Epidermal melanocyte (primary cell): ENCODE measurements at regions not wholly inside any gene's neighbourhood (a gene's known extent, or its start where the extent isn't known, plus 50 kb on each side); places are given as distances from the start of the nearest gene placed in this dataset.

Experiments used
- DNase-seq: peaks from one replicate; pipeline ENCODE4 v3.0.0; 2011; ENCODE audit warnings: low spot score; ENCODE audit not compliant: insufficient read length

DNA sequence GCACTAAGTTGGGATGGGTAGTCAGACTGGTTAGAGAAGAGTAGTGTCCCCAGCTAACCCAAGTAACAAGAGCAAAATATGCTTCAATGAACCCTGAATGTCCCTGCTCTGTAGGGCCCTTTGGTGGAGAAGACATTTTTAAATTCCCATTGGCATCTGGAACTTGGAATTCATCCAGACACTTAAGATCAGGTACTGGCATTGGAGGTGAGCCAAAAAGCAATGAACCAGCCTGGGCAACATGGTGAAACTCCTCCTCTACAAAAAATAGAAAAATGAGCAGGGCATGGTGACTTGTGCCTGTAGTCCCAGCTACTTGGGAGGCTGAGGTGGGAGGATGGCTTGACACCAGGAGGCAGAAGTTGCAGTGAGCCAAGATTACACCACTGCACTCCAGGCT is 58.9 kb upstream of the ZNF618 start:
- DNase-seq: no peak

GRCh38 chr9:113818391-113818790 is 57.7 kb upstream of the ZNF618 start:
- no peak for DNase-seq

DNA sequence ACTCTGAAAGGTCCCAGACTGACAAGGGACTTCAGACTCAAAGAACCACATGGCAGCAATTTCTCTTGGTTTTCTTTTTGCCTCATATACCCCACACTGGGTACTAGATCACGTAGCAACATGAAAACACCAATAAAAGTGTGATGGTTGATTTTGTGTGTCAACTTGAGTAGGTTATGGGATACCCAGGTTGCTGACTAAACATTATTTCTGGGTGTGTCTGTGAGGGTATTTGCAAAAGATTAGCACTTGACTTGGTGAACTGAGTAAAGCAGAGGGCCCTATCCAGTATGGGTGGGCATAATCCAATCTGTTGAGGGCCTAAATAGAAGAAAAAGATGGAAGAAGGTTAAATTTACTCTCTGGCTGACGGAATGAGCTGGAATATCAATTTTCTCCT is 53.8 kb upstream of the ZNF618 start:
- DNase-seq: no peak

DNA sequence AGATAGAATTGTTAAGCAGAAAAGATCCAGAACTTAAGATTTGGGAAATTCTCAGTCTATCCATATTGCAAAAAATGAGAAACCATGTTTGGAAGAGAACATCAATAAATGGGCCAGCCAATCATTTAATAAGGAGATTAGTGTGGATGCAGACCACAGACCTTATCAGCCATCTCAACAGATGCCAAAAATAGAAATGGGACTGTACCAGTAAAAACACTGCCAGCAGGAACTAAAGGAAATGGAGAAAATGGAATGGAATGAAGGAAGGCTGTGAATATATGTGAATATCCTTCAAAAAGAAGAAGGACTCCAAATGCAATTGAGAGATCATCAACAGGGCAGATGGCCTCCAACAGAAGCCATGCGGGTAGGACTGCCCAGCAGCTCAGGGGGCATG is 52.7 kb upstream of the ZNF618 start:
- no peak for DNase-seq
